ENCODE measurements at regions not wholly inside any gene's neighbourhood (a gene's known extent, or its start where the extent isn't known, plus 50 kb on each side); places are given as distances from the start of the nearest gene placed in this dataset.

DNA sequence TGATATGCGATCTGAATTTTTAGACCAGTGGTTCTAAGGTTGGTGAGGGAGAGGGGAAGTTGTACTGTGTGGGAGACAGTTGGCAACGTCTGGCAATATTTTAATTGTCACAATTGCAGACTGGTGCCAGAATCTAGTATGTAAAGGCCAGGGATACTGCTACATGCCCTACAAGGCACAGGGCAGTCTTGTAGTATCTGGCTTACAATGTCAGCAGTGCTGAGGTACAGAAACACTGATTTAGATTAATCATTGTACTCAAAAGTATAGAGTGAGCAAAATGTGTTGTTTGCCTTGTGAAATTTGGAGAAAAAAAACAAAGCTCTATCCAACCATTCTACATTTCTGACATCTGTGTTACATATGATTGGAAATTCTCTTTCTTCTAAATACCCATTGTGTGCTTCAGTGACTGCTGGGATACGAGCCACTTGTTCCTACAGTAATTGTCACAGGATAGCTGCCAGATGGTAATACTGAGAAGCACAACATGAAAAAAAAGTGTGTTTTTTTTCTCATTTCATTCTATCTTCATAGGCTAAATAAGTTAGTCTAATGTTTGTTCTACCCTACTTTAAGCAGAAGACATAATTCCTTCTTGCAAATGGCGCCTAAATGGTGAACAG lies 526.7 kb upstream of the AGA start:
- TF ChIP-seq, protein P1, sequence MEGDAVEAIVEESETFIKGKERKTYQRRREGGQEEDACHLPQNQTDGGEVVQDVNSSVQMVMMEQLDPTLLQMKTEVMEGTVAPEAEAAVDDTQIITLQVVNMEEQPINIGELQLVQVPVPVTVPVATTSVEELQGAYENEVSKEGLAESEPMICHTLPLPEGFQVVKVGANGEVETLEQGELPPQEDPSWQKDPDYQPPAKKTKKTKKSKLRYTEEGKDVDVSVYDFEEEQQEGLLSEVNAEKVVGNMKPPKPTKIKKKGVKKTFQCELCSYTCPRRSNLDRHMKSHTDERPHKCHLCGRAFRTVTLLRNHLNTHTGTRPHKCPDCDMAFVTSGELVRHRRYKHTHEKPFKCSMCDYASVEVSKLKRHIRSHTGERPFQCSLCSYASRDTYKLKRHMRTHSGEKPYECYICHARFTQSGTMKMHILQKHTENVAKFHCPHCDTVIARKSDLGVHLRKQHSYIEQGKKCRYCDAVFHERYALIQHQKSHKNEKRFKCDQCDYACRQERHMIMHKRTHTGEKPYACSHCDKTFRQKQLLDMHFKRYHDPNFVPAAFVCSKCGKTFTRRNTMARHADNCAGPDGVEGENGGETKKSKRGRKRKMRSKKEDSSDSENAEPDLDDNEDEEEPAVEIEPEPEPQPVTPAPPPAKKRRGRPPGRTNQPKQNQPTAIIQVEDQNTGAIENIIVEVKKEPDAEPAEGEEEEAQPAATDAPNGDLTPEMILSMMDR (IDR thresholded peaks at IDR 0.05): no peak
- no peak for TF ChIP-seq POLR2A (IDR thresholded peaks at IDR 0.05)
